ENCODE measurements at regions not wholly inside any gene's neighbourhood (a gene's known extent, or its start where the extent isn't known, plus 50 kb on each side); places are given as distances from the start of the nearest gene placed in this dataset.

GRCh38 chr13:58051396-58051795, 419.9 kb downstream of the PCDH17 start:
- H3K27ac ChIP-seq (ENCODE audit: low read length) = no peak overlapping the region
- H3K27me3 ChIP-seq (ENCODE audit: insufficient read depth, low read depth, low read length) = no peaks in the 10 kb centered on the region
- no peak overlapping the region for H3K4me2 ChIP-seq (ENCODE audit: low read length)
- H3K36me3 ChIP-seq (ENCODE audit: insufficient read depth, low read length) = no peaks in the 10 kb centered on the region
- H3K9me2 ChIP-seq (ENCODE audit: insufficient read depth, low read length) = no peaks in the 10 kb centered on the region
- no peaks in the 10 kb centered on the region for H3F3A ChIP-seq (ENCODE audit: insufficient read depth, low read length, poor library complexity, severe bottlenecking)
- no peak overlapping the region for H3K9ac ChIP-seq (ENCODE audit: low read length)
- H3K4me3 ChIP-seq (ENCODE audit: low read length) = no peak overlapping the region
- no peaks in the 10 kb centered on the region for H3K79me2 ChIP-seq (replicated peaks; ENCODE audit: insufficient read depth, low read length)
- no peaks in the 10 kb centered on the region for H3K9me3 ChIP-seq (ENCODE audit: low read length)
- H2AFZ ChIP-seq (ENCODE audit: low read depth, low read length) = no peak overlapping the region
- no peaks in the 10 kb centered on the region for H4K20me1 ChIP-seq (ENCODE audit: insufficient read depth)
- TF ChIP-seq EZH2 (IDR thresholded peaks at IDR 0.05; ENCODE audit: borderline replicate concordance, insufficient read depth, low read length, poor library complexity, severe bottlenecking) (no peak), MXI1 (conservative IDR thresholded peaks at IDR 0.05; ENCODE audit: poor library complexity, severe bottlenecking) (no peak), RAD21 (conservative IDR thresholded peaks at IDR 0.05) (no peak), POLR2AphosphoS5 (IDR thresholded peaks at IDR 0.05) (no peak), TAF1 (IDR thresholded peaks at IDR 0.05; ENCODE audit: low read depth) (no peak), EP300 (conservative IDR thresholded peaks at IDR 0.05; ENCODE audit: poor library complexity, severe bottlenecking) (no peak), SMC3 (conservative IDR thresholded peaks at IDR 0.05; ENCODE audit: poor library complexity) (no peak), REST (IDR thresholded peaks at IDR 0.05; ENCODE audit: borderline replicate concordance) (no peak), CTCF (IDR thresholded peaks at IDR 0.05; ENCODE audit: poor library complexity, severe bottlenecking) (no peak)

DNA sequence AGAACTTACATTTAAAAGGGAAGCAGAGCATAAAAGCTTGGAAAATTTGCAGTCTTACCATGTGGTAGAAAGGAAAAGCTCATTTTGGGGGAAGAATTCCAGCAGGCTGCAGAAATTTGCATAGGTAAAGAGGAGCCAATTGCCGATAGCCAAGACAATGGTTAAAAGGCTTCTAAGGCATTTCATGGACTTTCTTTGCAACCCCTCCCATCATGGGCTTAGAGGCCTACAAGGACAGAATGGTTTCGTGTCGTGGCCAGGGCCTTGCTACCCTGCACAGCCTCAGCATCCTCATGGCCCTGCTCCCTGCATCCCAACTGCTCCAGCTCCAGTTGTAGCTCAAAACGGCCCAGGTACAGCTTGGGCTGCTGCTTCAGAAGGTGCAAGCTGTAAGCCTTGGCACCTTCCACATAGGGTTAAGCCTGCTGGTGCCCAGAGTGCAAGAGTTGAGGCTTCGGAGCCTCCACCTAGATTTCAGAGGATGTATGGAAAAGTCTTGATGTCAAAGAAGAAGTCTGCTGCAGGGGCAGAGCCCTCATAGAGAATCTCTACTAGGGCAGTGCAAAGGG, 420.3 kb downstream of the PCDH17 start:
- Histone ChIP-seq H2AFZ (ENCODE audit: low read depth, low read length) (no peak overlapping the region), H3K4me3 (ENCODE audit: low read length) (no peak overlapping the region), H3F3A (ENCODE audit: insufficient read depth, low read length, poor library complexity, severe bottlenecking) (no peaks in the 10 kb centered on the region), H3K4me2 (ENCODE audit: low read length) (no peak overlapping the region), H4K20me1 (ENCODE audit: insufficient read depth) (no peaks in the 10 kb centered on the region), H3K9me2 (ENCODE audit: insufficient read depth, low read length) (no peaks in the 10 kb centered on the region), H3K9me3 (ENCODE audit: low read length) (no peaks in the 10 kb centered on the region), H3K27me3 (ENCODE audit: insufficient read depth, low read depth, low read length) (no peaks in the 10 kb centered on the region), H3K9ac (ENCODE audit: low read length) (no peak overlapping the region), H3K79me2 (replicated peaks; ENCODE audit: insufficient read depth, low read length) (no peaks in the 10 kb centered on the region), H3K36me3 (ENCODE audit: insufficient read depth, low read length) (no peaks in the 10 kb centered on the region), H3K27ac (ENCODE audit: low read length) (no peak overlapping the region)
- TF ChIP-seq POLR2AphosphoS5 (IDR thresholded peaks at IDR 0.05) = no peak
- TF ChIP-seq RAD21 (conservative IDR thresholded peaks at IDR 0.05) = no peak
- TF ChIP-seq MXI1 (conservative IDR thresholded peaks at IDR 0.05; ENCODE audit: poor library complexity, severe bottlenecking) = no peak
- no peak for TF ChIP-seq EZH2 (IDR thresholded peaks at IDR 0.05; ENCODE audit: borderline replicate concordance, insufficient read depth, low read length, poor library complexity, severe bottlenecking)
- no peak for TF ChIP-seq TAF1 (IDR thresholded peaks at IDR 0.05; ENCODE audit: low read depth)
- no peak for TF ChIP-seq REST (IDR thresholded peaks at IDR 0.05; ENCODE audit: borderline replicate concordance)
- no peak for TF ChIP-seq SMC3 (conservative IDR thresholded peaks at IDR 0.05; ENCODE audit: poor library complexity)
- TF ChIP-seq EP300 (conservative IDR thresholded peaks at IDR 0.05; ENCODE audit: poor library complexity, severe bottlenecking) = no peak
- no peak for TF ChIP-seq CTCF (IDR thresholded peaks at IDR 0.05; ENCODE audit: poor library complexity, severe bottlenecking)
